Gastroesophageal sphincter (tissue), 3 donors: ENCODE measurements at regions not wholly inside any gene's neighbourhood (a gene's known extent, or its start where the extent isn't known, plus 50 kb on each side); places are given as distances from the start of the nearest gene placed in this dataset.

Source experiments
- POLR2AphosphoS5 ChIP-seq: sonication (generic); formaldehyde crosslinking; IDR thresholded peaks from one replicate; pipeline ENCODE4 v1.6.1; 2017; ENCODE audit warnings: antibody characterized with exemption
- TF ChIP-seq, protein P1 (sequence below), 4 experiments: fragments of 200-600 bp in 2 of 4; fragments of 450-650 bp in 2 of 4; sonication (generic) in 1 of 4; IDR thresholded peaks; one replicate each; pipeline ENCODE4 v1.5.1; 2017 to 2019; ENCODE audit warnings: antibody characterized with exemption in 4 of 4, mild to moderate bottlenecking in 2 of 4, moderate library complexity in 2 of 4

GRCh38 chr3:30522476-30522875, 83.9 kb upstream of the TGFBR2 start:
- TF ChIP-seq, protein P1, sequence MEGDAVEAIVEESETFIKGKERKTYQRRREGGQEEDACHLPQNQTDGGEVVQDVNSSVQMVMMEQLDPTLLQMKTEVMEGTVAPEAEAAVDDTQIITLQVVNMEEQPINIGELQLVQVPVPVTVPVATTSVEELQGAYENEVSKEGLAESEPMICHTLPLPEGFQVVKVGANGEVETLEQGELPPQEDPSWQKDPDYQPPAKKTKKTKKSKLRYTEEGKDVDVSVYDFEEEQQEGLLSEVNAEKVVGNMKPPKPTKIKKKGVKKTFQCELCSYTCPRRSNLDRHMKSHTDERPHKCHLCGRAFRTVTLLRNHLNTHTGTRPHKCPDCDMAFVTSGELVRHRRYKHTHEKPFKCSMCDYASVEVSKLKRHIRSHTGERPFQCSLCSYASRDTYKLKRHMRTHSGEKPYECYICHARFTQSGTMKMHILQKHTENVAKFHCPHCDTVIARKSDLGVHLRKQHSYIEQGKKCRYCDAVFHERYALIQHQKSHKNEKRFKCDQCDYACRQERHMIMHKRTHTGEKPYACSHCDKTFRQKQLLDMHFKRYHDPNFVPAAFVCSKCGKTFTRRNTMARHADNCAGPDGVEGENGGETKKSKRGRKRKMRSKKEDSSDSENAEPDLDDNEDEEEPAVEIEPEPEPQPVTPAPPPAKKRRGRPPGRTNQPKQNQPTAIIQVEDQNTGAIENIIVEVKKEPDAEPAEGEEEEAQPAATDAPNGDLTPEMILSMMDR (IDR thresholded peaks at IDR 0.05): no peak
- TF ChIP-seq POLR2AphosphoS5: no peak
